ENCODE measurements at regions not wholly inside any gene's neighbourhood (a gene's known extent, or its start where the extent isn't known, plus 50 kb on each side); places are given as distances from the start of the nearest gene placed in this dataset.
A peak's percentile ranks its signal among the peaks of the same experiment; 100 is the strongest.

DNA sequence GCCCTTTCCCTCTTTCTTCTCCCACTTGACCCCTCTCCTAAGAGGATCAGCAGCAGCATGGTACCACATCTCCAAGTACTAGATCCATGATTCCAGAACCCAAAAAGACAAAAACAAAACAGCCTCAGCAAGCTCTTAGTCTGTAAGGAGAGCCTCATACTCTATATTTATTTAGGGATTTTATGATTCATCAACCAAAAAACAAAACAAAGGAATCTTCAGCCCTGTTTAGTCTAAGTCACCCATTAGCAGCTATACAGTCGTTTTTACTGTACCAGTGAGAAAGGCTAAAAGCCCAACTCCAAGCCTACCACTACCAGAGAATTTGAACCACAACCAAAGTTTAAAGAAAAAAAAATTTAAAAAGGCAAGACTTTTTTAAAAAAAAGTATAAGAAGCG, 1020.3 kb upstream of the CADM2 start:
- no peak overlapping the region for H3K4me3 ChIP-seq
- no peaks in the 10 kb centered on the region for H3K4me1 ChIP-seq
- no peaks in the 10 kb centered on the region for H3K27me3 ChIP-seq
- no peak for ATAC-seq
- DNase-seq = no peak
- peaks cover 0 to 9% (median 0%) of the 10 kb centered on the region in 12 donors for H3K9me3 ChIP-seq
- TF ChIP-seq, protein P1, sequence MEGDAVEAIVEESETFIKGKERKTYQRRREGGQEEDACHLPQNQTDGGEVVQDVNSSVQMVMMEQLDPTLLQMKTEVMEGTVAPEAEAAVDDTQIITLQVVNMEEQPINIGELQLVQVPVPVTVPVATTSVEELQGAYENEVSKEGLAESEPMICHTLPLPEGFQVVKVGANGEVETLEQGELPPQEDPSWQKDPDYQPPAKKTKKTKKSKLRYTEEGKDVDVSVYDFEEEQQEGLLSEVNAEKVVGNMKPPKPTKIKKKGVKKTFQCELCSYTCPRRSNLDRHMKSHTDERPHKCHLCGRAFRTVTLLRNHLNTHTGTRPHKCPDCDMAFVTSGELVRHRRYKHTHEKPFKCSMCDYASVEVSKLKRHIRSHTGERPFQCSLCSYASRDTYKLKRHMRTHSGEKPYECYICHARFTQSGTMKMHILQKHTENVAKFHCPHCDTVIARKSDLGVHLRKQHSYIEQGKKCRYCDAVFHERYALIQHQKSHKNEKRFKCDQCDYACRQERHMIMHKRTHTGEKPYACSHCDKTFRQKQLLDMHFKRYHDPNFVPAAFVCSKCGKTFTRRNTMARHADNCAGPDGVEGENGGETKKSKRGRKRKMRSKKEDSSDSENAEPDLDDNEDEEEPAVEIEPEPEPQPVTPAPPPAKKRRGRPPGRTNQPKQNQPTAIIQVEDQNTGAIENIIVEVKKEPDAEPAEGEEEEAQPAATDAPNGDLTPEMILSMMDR (IDR thresholded peaks at IDR 0.05) = no peak
- no peak for TF ChIP-seq POLR2A (IDR thresholded peaks at IDR 0.05)
- WGBS, 4 donors = 74 to 85% (median 80%) methylated on average over 2 of the region's 2 CpGs
- H3K36me3 ChIP-seq = no peaks in the 10 kb centered on the region
- intact Hi-C loops (cut with DNase I) = no loop called here
- H3K27ac ChIP-seq = no peak overlapping the region

DNA sequence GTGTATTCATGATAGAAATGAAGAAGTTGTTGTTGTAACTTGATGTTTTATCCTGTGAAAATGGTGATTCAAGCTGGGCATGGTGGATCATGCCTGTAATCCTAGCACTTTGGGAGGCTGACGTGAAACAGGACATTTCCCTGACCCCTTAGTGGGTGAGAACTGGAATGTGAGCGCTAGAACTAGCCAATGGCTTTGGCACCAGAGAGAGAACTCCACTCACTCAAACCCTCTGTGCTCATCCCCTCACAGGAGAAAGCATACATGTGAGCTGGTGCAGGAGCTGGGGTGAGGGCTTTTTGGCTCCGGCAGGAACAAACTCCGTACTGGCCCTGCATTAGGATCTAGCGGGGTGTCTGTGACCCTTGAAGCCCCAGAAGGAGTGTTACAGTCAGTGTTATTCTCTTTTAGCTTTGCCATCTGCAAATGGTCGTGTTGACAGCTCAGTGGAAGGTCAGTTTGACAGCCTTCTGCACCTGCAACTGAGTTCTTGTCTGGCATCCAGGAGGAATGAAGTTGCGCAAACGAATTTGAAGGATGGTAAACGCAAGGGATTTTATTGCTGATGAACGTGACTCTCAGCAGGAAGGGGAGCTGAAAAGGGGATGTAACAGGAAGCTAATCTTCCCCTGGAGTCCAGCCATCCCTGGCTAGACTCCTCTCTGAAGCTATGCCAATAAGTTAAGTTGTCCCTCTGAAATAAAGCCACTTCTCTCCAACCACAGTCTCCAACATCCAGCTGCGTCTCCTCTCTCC, 1016.6 kb upstream of the CADM2 start:
- H3K9me3 ChIP-seq = peaks cover 0 to 9% (median 0%) of the 10 kb centered on the region in 12 donors
- peaks cover 0 to 12% (median 0%) of the 10 kb centered on the region in 12 donors for H3K4me1 ChIP-seq
- no peaks in the 10 kb centered on the region for H3K27me3 ChIP-seq
- TF ChIP-seq POLR2A (IDR thresholded peaks at IDR 0.05) = no peak
- TF ChIP-seq, protein P1 (IDR thresholded peaks at IDR 0.05) = no peak
- 72 to 78% (median 76%) methylated on average over 11 of the region's 11 CpGs for WGBS, 4 donors
- H3K4me3 ChIP-seq = no peak overlapping the region
- no peak for ATAC-seq
- intact Hi-C loops (cut with DNase I) = no loop called here
- no peak overlapping the region for H3K27ac ChIP-seq
- H3K36me3 ChIP-seq = no peaks in the 10 kb centered on the region
- no peak for DNase-seq

DNA sequence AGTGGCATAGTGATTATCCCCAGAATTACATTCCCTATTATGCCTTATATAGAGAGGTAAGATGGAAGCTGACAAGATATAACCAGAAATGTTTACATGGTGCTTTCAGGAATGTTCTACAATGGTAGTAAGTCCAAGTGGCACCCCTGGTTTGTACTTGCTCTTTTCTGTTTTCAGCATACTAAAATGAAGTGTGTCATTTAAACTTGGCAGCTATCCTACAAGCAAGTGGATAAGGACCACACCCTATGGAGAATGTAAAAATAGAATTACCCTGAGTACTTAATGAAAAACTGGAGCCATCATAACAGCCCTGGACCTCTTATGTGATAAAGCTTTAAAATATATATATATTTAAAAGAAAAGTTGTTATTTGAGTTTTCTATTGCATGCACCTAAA, 1012.7 kb upstream of the CADM2 start:
- H3K27me3 ChIP-seq = no peaks in the 10 kb centered on the region
- peaks cover 0 to 9% (median 0%) of the 10 kb centered on the region in 12 donors for H3K9me3 ChIP-seq
- intact Hi-C loops (cut with DNase I) = no loop called here
- DNase-seq (no peak), ATAC-seq (no peak)
- peaks cover 0 to 12% (median 0%) of the 10 kb centered on the region in 12 donors for H3K4me1 ChIP-seq
- H3K36me3 ChIP-seq = no peaks in the 10 kb centered on the region
- no peak overlapping the region for H3K4me3 ChIP-seq
- TF ChIP-seq, protein P1 (IDR thresholded peaks at IDR 0.05) = no peak
- TF ChIP-seq POLR2A (IDR thresholded peaks at IDR 0.05) = no peak
- H3K27ac ChIP-seq = no peak overlapping the region

DNA sequence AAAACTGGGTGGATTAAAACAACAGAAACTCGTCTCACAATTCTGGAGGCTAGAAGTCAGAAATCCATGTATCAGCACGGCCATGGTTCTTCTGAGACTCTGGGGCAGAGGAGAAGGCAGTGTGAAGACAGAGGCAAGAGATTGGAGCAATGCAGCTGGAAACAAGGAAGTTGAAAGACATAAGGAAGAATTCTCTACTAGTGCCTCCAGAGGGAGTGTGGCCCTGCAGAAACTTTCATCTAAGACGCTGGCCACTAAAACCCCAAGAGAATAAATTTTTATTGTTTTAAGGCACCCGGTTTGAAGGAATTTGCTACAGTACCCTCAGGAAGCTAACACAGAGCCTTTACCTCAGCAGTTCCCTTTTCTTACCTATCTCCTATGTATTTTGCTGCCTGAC, 1012.2 kb upstream of the CADM2 start:
- Histone ChIP-seq H3K27ac (no peak overlapping the region), H3K4me1 (peaks cover 0 to 12% (median 0%) of the 10 kb centered on the region in 12 donors), H3K9me3 (peaks cover 0 to 9% (median 0%) of the 10 kb centered on the region in 12 donors), H3K27me3 (no peaks in the 10 kb centered on the region), H3K4me3 (no peak overlapping the region), H3K36me3 (no peaks in the 10 kb centered on the region)
- TF ChIP-seq, protein P1 (IDR thresholded peaks at IDR 0.05) = peak in 3 of 12 donors; percentile 10 to 22 (median 15)
- TF ChIP-seq POLR2A (IDR thresholded peaks at IDR 0.05) = no peak
- WGBS, 4 donors = 18 to 28% (median 22%) methylated on average over 4 of the region's 4 CpGs
- DNase-seq (no peak), ATAC-seq (peak in 1 of 4 donors; percentile 42)
- intact Hi-C loops (cut with DNase I) = no loop called here
